Stomach (tissue), 4 donors: ENCODE measurements at regions not wholly inside any gene's neighbourhood (a gene's known extent, or its start where the extent isn't known, plus 50 kb on each side); places are given as distances from the start of the nearest gene placed in this dataset.

Source experiments
- EP300 ChIP-seq: sonication (generic); formaldehyde crosslinking; IDR thresholded peaks from one replicate; pipeline ENCODE4 v1.6.1; 2017; ENCODE audit warnings: antibody characterized with exemption
- POLR2A ChIP-seq, 4 donors: fragments of 450-650 bp; IDR thresholded peaks; one replicate each; pipeline ENCODE4 v1.6.1; 2016; ENCODE audit warnings: antibody characterized with exemption in 4 of 4, control low read depth in 2 of 4, mild to moderate bottlenecking in 1 of 4, moderate library complexity in 1 of 4
- TF ChIP-seq, protein P1 (sequence below), 7 experiments: fragments of 450-650 bp in 4 of 7; fragments of 200-600 bp in 3 of 7; sonication (generic) in 3 of 7; IDR thresholded peaks; one replicate each; pipeline ENCODE4 v1.5.1; 2016 to 2019; ENCODE audit warnings: antibody characterized with exemption in 7 of 7, control low read depth in 2 of 7, mild to moderate bottlenecking in 1 of 7

DNA sequence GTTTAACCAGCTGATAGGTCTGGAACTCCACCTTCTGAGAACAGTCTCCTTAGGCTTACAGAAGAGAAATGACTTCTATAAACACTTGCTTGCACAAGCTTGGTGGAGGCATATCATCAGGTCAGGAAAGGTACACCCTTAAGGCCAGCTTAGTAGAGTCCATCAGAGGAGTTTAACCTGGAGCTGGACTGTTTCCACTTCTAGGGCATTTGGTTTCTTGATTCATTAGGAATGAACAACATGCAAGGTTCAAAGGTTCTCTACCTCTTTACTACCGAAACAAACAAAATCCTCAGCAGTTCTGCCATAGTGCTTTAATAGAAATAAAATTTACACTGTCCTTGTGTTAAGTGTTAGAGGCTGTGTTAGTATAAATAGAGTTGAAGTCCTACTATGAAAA, 171.4 kb upstream of the NPY2R start:
- TF ChIP-seq POLR2A (IDR thresholded peaks at IDR 0.05) = no peak
- TF ChIP-seq, protein P1, sequence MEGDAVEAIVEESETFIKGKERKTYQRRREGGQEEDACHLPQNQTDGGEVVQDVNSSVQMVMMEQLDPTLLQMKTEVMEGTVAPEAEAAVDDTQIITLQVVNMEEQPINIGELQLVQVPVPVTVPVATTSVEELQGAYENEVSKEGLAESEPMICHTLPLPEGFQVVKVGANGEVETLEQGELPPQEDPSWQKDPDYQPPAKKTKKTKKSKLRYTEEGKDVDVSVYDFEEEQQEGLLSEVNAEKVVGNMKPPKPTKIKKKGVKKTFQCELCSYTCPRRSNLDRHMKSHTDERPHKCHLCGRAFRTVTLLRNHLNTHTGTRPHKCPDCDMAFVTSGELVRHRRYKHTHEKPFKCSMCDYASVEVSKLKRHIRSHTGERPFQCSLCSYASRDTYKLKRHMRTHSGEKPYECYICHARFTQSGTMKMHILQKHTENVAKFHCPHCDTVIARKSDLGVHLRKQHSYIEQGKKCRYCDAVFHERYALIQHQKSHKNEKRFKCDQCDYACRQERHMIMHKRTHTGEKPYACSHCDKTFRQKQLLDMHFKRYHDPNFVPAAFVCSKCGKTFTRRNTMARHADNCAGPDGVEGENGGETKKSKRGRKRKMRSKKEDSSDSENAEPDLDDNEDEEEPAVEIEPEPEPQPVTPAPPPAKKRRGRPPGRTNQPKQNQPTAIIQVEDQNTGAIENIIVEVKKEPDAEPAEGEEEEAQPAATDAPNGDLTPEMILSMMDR (IDR thresholded peaks at IDR 0.05) = no peak
- TF ChIP-seq EP300 = no peak
